Keratinocyte (primary cell): ENCODE measurements at regions not wholly inside any gene's neighbourhood (a gene's known extent, or its start where the extent isn't known, plus 50 kb on each side); places are given as distances from the start of the nearest gene placed in this dataset.

ENCODE experiments used
- DNase-seq: peaks from one replicate; pipeline ENCODE4 v3.0.0-alpha.2; 2011; ENCODE audit warnings: low read depth, missing footprints, low spot score
- FAIRE-seq: peaks from 2 replicates; lab custom pipeline; 2011; peaks lifted over from hg19 to GRCh38; lab: Jason Lieb, UNC
- H2AFZ ChIP-seq: 2 replicates; pipeline ENCODE4 v1.6.0; 2012; ENCODE audit warnings: low read length, control low read depth, inconsistent platforms; ENCODE audit not compliant: control insufficient read depth
- H3K27ac ChIP-seq: 2 replicates; pipeline ENCODE4 v1.5.1; 2011; ENCODE audit warnings: low read length; ENCODE audit not compliant: control insufficient read depth, insufficient read depth
- H3K27me3 ChIP-seq: 3 replicates; pipeline ENCODE4 v1.6.0; 2011; ENCODE audit warnings: low read length; ENCODE audit not compliant: control insufficient read depth, insufficient read depth; ENCODE audit errors: extremely low read depth
- H3K36me3 ChIP-seq, 2 experiments: 2 replicates in 1 of 2; 3 replicates in 1 of 2; pipeline ENCODE4 v1.5.1; 2011; ENCODE audit warnings: low read length in 2 of 2, mild to moderate bottlenecking in 1 of 2; ENCODE audit not compliant: control insufficient read depth in 2 of 2, insufficient read depth in 2 of 2; ENCODE audit errors: extremely low read depth in 1 of 2
- H3K4me1 ChIP-seq: 3 replicates; pipeline ENCODE4 v1.5.1; 2011; ENCODE audit warnings: low read length; ENCODE audit not compliant: control insufficient read depth, insufficient read depth; ENCODE audit errors: extremely low read depth
- H3K4me2 ChIP-seq: 3 replicates; pipeline ENCODE4 v1.6.0; 2011; ENCODE audit warnings: low read depth, low read length; ENCODE audit not compliant: control insufficient read depth, insufficient read depth; ENCODE audit errors: extremely low read depth
- H3K4me3 ChIP-seq, 3 experiments: fragments of 200-600 bp in 1 of 3; sonication (generic) in 1 of 3; 2 replicates in 2 of 3; 3 replicates in 1 of 3; pipeline ENCODE4 v1.5.1; 2011 to 2016; ENCODE audit warnings: low read length in 3 of 3, mild to moderate bottlenecking in 3 of 3, control low read depth in 2 of 3, inconsistent platforms in 1 of 3, low read depth in 1 of 3, mixed read lengths in 1 of 3, mixed run types in 1 of 3, moderate library complexity in 1 of 3; ENCODE audit not compliant: control insufficient read depth in 2 of 3, insufficient read depth in 2 of 3; ENCODE audit errors: extremely low read depth in 1 of 3
- H3K79me2 ChIP-seq: 2 replicates; pipeline ENCODE4 v1.6.0; 2012; ENCODE audit warnings: low read length; ENCODE audit not compliant: control insufficient read depth, insufficient read depth
- H3K9ac ChIP-seq: 3 replicates; pipeline ENCODE4 v1.6.0; 2011; ENCODE audit warnings: low read length; ENCODE audit not compliant: control insufficient read depth, insufficient read depth; ENCODE audit errors: extremely low read depth
- H3K9me1 ChIP-seq: 3 replicates; pipeline ENCODE4 v1.6.0; 2011; ENCODE audit warnings: low read length; ENCODE audit not compliant: control insufficient read depth, insufficient read depth; ENCODE audit errors: extremely low read depth
- H3K9me3 ChIP-seq: 2 replicates; pipeline ENCODE4 v1.5.1; 2012; ENCODE audit warnings: low read depth, low read length; ENCODE audit not compliant: control insufficient read depth
- H4K20me1 ChIP-seq: 3 replicates; pipeline ENCODE4 v1.6.0; 2011; ENCODE audit warnings: low read length; ENCODE audit not compliant: control insufficient read depth, insufficient read depth; ENCODE audit errors: extremely low read depth
- CTCF ChIP-seq, 3 experiments: IDR thresholded peaks in 1 of 3; conservative IDR thresholded peaks in 1 of 3; optimal IDR thresholded peaks in 1 of 3; 2 replicates in 2 of 3; 3 replicates in 1 of 3; pipeline versions ENCODE3 to v1.5.1; 2011; ENCODE audit warnings: low read length in 3 of 3, mild to moderate bottlenecking in 3 of 3, moderate library complexity in 2 of 3, control low read depth in 1 of 3, inconsistent platforms in 1 of 3; ENCODE audit not compliant: insufficient read depth in 2 of 3; ENCODE audit errors: extremely low read depth in 1 of 3
- EZH2 ChIP-seq: IDR thresholded peaks from one replicate; pipeline ENCODE4 v1.6.1; 2012; ENCODE audit warnings: inconsistent platforms, mild to moderate bottlenecking, low read length, moderate library complexity
- dilution Hi-C: fragments of 300-500 bp; cut with MboI; formaldehyde crosslinking; loops from one replicate; pipeline ENCODE4 v1.7.0; 2020; ENCODE audit warnings: low sequenced_read_pairs; ENCODE audit not compliant: extremely low pct_ligation_motif_present

- Histone ChIP-seq H3K9me1 (no peaks in the 10 kb centered on the region), H3K9me3 (no peaks in the 10 kb centered on the region), H3K4me1 (no peaks in the 10 kb centered on the region), H4K20me1 (no peaks in the 10 kb centered on the region), H3K79me2 (no peaks in the 10 kb centered on the region), H3K9ac (no peak overlapping the region), H3K4me2 (no peak overlapping the region), H3K4me3 (no peak overlapping the region), H3K27ac (no peak overlapping the region), H2AFZ (no peak overlapping the region), H3K27me3 (no peaks in the 10 kb centered on the region), H3K36me3 (no peaks in the 10 kb centered on the region)
- FAIRE-seq (no peak), DNase-seq (no peak)
- dilution Hi-C loops = no loop called here
- no peak for TF ChIP-seq EZH2
- TF ChIP-seq CTCF (optimal IDR thresholded peaks at IDR 0.05 in 1 of 3, IDR thresholded peaks at IDR 0.05 in 1 of 3, conservative IDR thresholded peaks at IDR 0.05 in 1 of 3; ENCODE audit: extremely low read depth in 1 of 3, insufficient read depth in 2 of 3, low read length in 3 of 3) = no peak
Measured at GRCh38 chr15:37628507-37628906, 305.9 kb upstream of the TMCO5A start.

- FAIRE-seq (no peak), DNase-seq (no peak)
- no peaks in the 10 kb centered on the region for H3K9me3 ChIP-seq
- H4K20me1 ChIP-seq = no peaks in the 10 kb centered on the region
- H3K4me2 ChIP-seq = no peak overlapping the region
- no peaks in the 10 kb centered on the region for H3K36me3 ChIP-seq
- no peak overlapping the region for H3K4me3 ChIP-seq
- dilution Hi-C loops = no loop called here
- H3K27ac ChIP-seq = no peak overlapping the region
- no peaks in the 10 kb centered on the region for H3K79me2 ChIP-seq
- H3K9me1 ChIP-seq = no peaks in the 10 kb centered on the region
- H3K9ac ChIP-seq = no peak overlapping the region
- TF ChIP-seq EZH2 = no peak
- TF ChIP-seq CTCF (optimal IDR thresholded peaks at IDR 0.05 in 1 of 3, IDR thresholded peaks at IDR 0.05 in 1 of 3, conservative IDR thresholded peaks at IDR 0.05 in 1 of 3; ENCODE audit: extremely low read depth in 1 of 3, insufficient read depth in 2 of 3, low read length in 3 of 3) = no peak
- H3K27me3 ChIP-seq = no peaks in the 10 kb centered on the region
- H3K4me1 ChIP-seq = no peaks in the 10 kb centered on the region
- no peak overlapping the region for H2AFZ ChIP-seq
Measured at GRCh38 chr15:37636736-37637135, 297.7 kb upstream of the TMCO5A start.
